Panc1 (cell line): ENCODE measurements at regions not wholly inside any gene's neighbourhood (a gene's known extent, or its start where the extent isn't known, plus 50 kb on each side); places are given as distances from the start of the nearest gene placed in this dataset.

ENCODE experiments used
- POLR2AphosphoS5 ChIP-seq: IDR thresholded peaks from 2 replicates; pipeline ENCODE4 v1.6.1; 2012; ENCODE audit warnings: mild to moderate bottlenecking, low read depth, low read length, moderate library complexity
- SIN3A ChIP-seq: IDR thresholded peaks from 2 replicates; pipeline ENCODE4 v1.6.1; 2012; ENCODE audit warnings: low read depth, mild to moderate bottlenecking, low read length, moderate library complexity, borderline replicate concordance; ENCODE audit not compliant: insufficient read depth
- TCF7L2 ChIP-seq: IDR thresholded peaks from 2 replicates; pipeline ENCODE4 v1.6.1; 2011; ENCODE audit warnings: mild to moderate bottlenecking, low read depth, low read length, inconsistent platforms
- TF ChIP-seq, protein P1 (sequence below): fragments of 450-650 bp; IDR thresholded peaks from 2 replicates; pipeline ENCODE4 v1.5.1; 2017; ENCODE audit warnings: mild to moderate bottlenecking
- TF ChIP-seq, protein P2 (sequence below), 2 experiments: IDR thresholded peaks; 2 replicates each; pipeline ENCODE4 v1.6.1; 2011 to 2012; ENCODE audit warnings: low read depth in 2 of 2, control low read depth in 1 of 2, low read length in 1 of 2, mild to moderate bottlenecking in 1 of 2, moderate library complexity in 1 of 2; ENCODE audit not compliant: insufficient read depth in 1 of 2

DNA sequence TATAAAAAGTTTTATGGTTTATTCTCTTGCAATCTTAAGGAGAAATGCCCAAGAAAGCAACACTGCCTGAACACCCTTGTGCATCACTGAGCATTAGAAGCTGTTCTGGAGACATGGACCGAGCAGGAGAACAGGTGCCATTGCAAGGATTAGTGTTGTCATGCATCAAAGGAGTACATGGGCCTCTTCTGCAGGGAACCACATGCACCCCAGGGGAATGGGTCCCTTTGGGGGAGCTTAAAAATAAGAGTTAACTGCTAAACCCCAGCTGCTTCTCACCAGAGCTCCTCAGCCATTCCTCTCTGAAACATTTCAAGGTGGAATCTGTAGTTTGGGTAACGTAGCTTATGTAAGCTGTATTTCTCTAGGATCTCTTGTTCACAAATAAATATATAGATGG, 353.0 kb upstream of the SLC7A11 start:
- TF ChIP-seq, protein P1, sequence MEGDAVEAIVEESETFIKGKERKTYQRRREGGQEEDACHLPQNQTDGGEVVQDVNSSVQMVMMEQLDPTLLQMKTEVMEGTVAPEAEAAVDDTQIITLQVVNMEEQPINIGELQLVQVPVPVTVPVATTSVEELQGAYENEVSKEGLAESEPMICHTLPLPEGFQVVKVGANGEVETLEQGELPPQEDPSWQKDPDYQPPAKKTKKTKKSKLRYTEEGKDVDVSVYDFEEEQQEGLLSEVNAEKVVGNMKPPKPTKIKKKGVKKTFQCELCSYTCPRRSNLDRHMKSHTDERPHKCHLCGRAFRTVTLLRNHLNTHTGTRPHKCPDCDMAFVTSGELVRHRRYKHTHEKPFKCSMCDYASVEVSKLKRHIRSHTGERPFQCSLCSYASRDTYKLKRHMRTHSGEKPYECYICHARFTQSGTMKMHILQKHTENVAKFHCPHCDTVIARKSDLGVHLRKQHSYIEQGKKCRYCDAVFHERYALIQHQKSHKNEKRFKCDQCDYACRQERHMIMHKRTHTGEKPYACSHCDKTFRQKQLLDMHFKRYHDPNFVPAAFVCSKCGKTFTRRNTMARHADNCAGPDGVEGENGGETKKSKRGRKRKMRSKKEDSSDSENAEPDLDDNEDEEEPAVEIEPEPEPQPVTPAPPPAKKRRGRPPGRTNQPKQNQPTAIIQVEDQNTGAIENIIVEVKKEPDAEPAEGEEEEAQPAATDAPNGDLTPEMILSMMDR: no peak
- TF ChIP-seq TCF7L2: no peak
- TF ChIP-seq POLR2AphosphoS5: no peak
- TF ChIP-seq SIN3A: no peak
- TF ChIP-seq, protein P2, sequence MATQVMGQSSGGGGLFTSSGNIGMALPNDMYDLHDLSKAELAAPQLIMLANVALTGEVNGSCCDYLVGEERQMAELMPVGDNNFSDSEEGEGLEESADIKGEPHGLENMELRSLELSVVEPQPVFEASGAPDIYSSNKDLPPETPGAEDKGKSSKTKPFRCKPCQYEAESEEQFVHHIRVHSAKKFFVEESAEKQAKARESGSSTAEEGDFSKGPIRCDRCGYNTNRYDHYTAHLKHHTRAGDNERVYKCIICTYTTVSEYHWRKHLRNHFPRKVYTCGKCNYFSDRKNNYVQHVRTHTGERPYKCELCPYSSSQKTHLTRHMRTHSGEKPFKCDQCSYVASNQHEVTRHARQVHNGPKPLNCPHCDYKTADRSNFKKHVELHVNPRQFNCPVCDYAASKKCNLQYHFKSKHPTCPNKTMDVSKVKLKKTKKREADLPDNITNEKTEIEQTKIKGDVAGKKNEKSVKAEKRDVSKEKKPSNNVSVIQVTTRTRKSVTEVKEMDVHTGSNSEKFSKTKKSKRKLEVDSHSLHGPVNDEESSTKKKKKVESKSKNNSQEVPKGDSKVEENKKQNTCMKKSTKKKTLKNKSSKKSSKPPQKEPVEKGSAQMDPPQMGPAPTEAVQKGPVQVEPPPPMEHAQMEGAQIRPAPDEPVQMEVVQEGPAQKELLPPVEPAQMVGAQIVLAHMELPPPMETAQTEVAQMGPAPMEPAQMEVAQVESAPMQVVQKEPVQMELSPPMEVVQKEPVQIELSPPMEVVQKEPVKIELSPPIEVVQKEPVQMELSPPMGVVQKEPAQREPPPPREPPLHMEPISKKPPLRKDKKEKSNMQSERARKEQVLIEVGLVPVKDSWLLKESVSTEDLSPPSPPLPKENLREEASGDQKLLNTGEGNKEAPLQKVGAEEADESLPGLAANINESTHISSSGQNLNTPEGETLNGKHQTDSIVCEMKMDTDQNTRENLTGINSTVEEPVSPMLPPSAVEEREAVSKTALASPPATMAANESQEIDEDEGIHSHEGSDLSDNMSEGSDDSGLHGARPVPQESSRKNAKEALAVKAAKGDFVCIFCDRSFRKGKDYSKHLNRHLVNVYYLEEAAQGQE (IDR thresholded peaks at IDR 0.05; ENCODE audit: insufficient read depth in 1 of 2, low read depth in 2 of 2, low read length in 1 of 2): no peak
